Suprapubic skin (tissue), 4 donors: ENCODE measurements at regions not wholly inside any gene's neighbourhood (a gene's known extent, or its start where the extent isn't known, plus 50 kb on each side); places are given as distances from the start of the nearest gene placed in this dataset.

ENCODE experiments used
- DNase-seq, 2 donors: peaks; one replicate each; pipeline ENCODE4 v3.0.0-alpha.2; 2019; ENCODE audit warnings: low spot score in 2 of 2
- H3K27ac ChIP-seq: fragments of 200-600 bp; sonication (generic); one replicate; pipeline ENCODE4 v1.5.1; 2019
- H3K27me3 ChIP-seq: fragments of 200-600 bp; sonication (generic); one replicate; pipeline ENCODE4 v1.5.1; 2019
- H3K36me3 ChIP-seq: fragments of 200-600 bp; sonication (generic); one replicate; pipeline ENCODE4 v1.5.1; 2019
- H3K4me1 ChIP-seq: fragments of 200-600 bp; sonication (generic); one replicate; pipeline ENCODE4 v1.5.1; 2019
- H3K4me3 ChIP-seq: fragments of 200-600 bp; sonication (generic); one replicate; pipeline ENCODE4 v1.5.1; 2019; ENCODE audit warnings: mild to moderate bottlenecking
- H3K9me3 ChIP-seq: fragments of 200-600 bp; sonication (generic); one replicate; pipeline ENCODE4 v1.5.1; 2019
- CTCF ChIP-seq, 2 donors: fragments of 200-600 bp in 1 of 2; fragments of 450-650 bp in 1 of 2; sonication (generic) in 1 of 2; IDR thresholded peaks; one replicate each; pipeline ENCODE4 v1.5.1; 2016 to 2019; ENCODE audit warnings: antibody characterized with exemption in 2 of 2, mild to moderate bottlenecking in 1 of 2, moderate library complexity in 1 of 2
- EP300 ChIP-seq: sonication (generic); formaldehyde crosslinking; IDR thresholded peaks from one replicate; pipeline ENCODE4 v1.6.1; 2017; ENCODE audit warnings: antibody characterized with exemption
- POLR2A ChIP-seq, 2 donors: fragments of 450-650 bp; IDR thresholded peaks; one replicate each; pipeline ENCODE4 v1.6.1; 2017; ENCODE audit warnings: antibody characterized with exemption in 2 of 2, mild to moderate bottlenecking in 2 of 2, moderate library complexity in 2 of 2
- POLR2AphosphoS5 ChIP-seq, 3 donors: sonication (generic); formaldehyde crosslinking; IDR thresholded peaks; one replicate each; pipeline ENCODE4 v1.6.1; 2017; ENCODE audit warnings: antibody characterized with exemption in 3 of 3
- WGBS: methylation state at CpG from one replicate; pipeline ENCODE4 v1.1.5; 2018; 5-methylcytosine and 5-hydroxymethylcytosine counted together

- DNase-seq = no peak
- no peaks in the 10 kb centered on the region for H3K36me3 ChIP-seq
- no peaks in the 10 kb centered on the region for H3K9me3 ChIP-seq
- no peaks in the 10 kb centered on the region for H3K4me1 ChIP-seq
- 81% methylated on average over 3 of the region's 3 CpGs for WGBS
- TF ChIP-seq EP300 = no peak
- no peak for TF ChIP-seq CTCF (IDR thresholded peaks at IDR 0.05)
- TF ChIP-seq POLR2A (IDR thresholded peaks at IDR 0.05) = no peak
- TF ChIP-seq POLR2AphosphoS5 (IDR thresholded peaks at IDR 0.05) = no peak
- no peak overlapping the region for H3K4me3 ChIP-seq
- H3K27ac ChIP-seq = no peak overlapping the region
- H3K27me3 ChIP-seq = no peaks in the 10 kb centered on the region
These were observed 56.3 kb downstream of the AGTR2 start for GRCh38 chrX:116226665-116227484.

- no peaks in the 10 kb centered on the region for H3K4me1 ChIP-seq
- WGBS = 33% methylated on average over 4 of the region's 4 CpGs
- no peaks in the 10 kb centered on the region for H3K36me3 ChIP-seq
- no peak overlapping the region for H3K27ac ChIP-seq
- no peak for DNase-seq
- H3K4me3 ChIP-seq = no peak overlapping the region
- no peaks in the 10 kb centered on the region for H3K9me3 ChIP-seq
- H3K27me3 ChIP-seq = no peaks in the 10 kb centered on the region
- TF ChIP-seq POLR2AphosphoS5 (IDR thresholded peaks at IDR 0.05) = no peak
- TF ChIP-seq POLR2A (IDR thresholded peaks at IDR 0.05) = no peak
- TF ChIP-seq CTCF (IDR thresholded peaks at IDR 0.05) = no peak
- no peak for TF ChIP-seq EP300
These were observed 59.8 kb downstream of the AGTR2 start for GRCh38 chrX:116230130-116230898.

GRCh38 chrX:116232833-116233232, 62.3 kb downstream of the AGTR2 start:
- H3K27ac ChIP-seq = no peak overlapping the region
- 84% methylated on average over 3 of the region's 3 CpGs for WGBS
- no peak overlapping the region for H3K4me3 ChIP-seq
- TF ChIP-seq POLR2A (IDR thresholded peaks at IDR 0.05) = no peak
- H3K36me3 ChIP-seq = no peaks in the 10 kb centered on the region
- no peaks in the 10 kb centered on the region for H3K27me3 ChIP-seq
- H3K4me1 ChIP-seq = no peaks in the 10 kb centered on the region
- H3K9me3 ChIP-seq = no peaks in the 10 kb centered on the region
- DNase-seq = no peak

GRCh38 chrX:116236666-116237065, 66.1 kb downstream of the AGTR2 start:
- no peak overlapping the region for H3K4me3 ChIP-seq
- no peaks in the 10 kb centered on the region for H3K4me1 ChIP-seq
- H3K9me3 ChIP-seq = no peaks in the 10 kb centered on the region

GRCh38 chrX:116238093-116238492, 67.5 kb downstream of the AGTR2 start:
- TF ChIP-seq EP300 (no peak), CTCF (IDR thresholded peaks at IDR 0.05) (no peak), POLR2A (IDR thresholded peaks at IDR 0.05) (no peak)
- Histone ChIP-seq H3K4me3 (no peak overlapping the region), H3K27ac (no peak overlapping the region), H3K9me3 (no peaks in the 10 kb centered on the region), H3K4me1 (no peaks in the 10 kb centered on the region), H3K36me3 (no peaks in the 10 kb centered on the region), H3K27me3 (no peaks in the 10 kb centered on the region)
- 35% methylated on average over 1 of the region's 1 CpG for WGBS
- no peak for DNase-seq

More at GRCh38 chrX:116236666-116237065, 66.1 kb downstream of the AGTR2 start:
- TF ChIP-seq CTCF (IDR thresholded peaks at IDR 0.05) (no peak), EP300 (no peak), POLR2AphosphoS5 (IDR thresholded peaks at IDR 0.05) (no peak), POLR2A (IDR thresholded peaks at IDR 0.05) (no peak)
- Histone ChIP-seq H3K36me3 (no peaks in the 10 kb centered on the region), H3K27ac (no peak overlapping the region), H3K27me3 (no peaks in the 10 kb centered on the region)
- no peak for DNase-seq
